Lung microvascular endothelial cell (primary cell): ENCODE measurements at regions not wholly inside any gene's neighbourhood (a gene's known extent, or its start where the extent isn't known, plus 50 kb on each side); places are given as distances from the start of the nearest gene placed in this dataset.
A peak's percentile ranks its signal among the peaks of the same experiment; 100 is the strongest.

Experiments
- DNase-seq, 2 donors: peaks; one replicate each; pipeline versions ENCODE4 v3.0.0 to v3.0.0-alpha.2; 2010; ENCODE audit warnings: low read depth in 2 of 2

GRCh38 chr7:156157409-156158012 lies 345.2 kb upstream of the SHH start:
- DNase-seq = no peak

GRCh38 chr7:156156734-156157408 lies 344.6 kb upstream of the SHH start:
- peak in 1 of 2 donors; percentile 24 for DNase-seq

GRCh38 chr7:156155988-156156733 lies 343.9 kb upstream of the SHH start:
- no peak for DNase-seq

- DNase-seq = no peak
These were observed 341.3 kb upstream of the SHH start for GRCh38 chr7:156153590-156153989.

GRCh38 chr7:156152390-156152789 lies 340.1 kb upstream of the SHH start:
- peak; percentile 7 to 9 for DNase-seq

GRCh38 chr7:156151658-156152057 lies 339.4 kb upstream of the SHH start:
- DNase-seq = no peak

GRCh38 chr7:156151078-156151477 lies 338.8 kb upstream of the SHH start:
- no peak for DNase-seq

- no peak for DNase-seq
These were observed 336.7 kb upstream of the SHH start for GRCh38 chr7:156148995-156149394.

- DNase-seq = no peak
These were observed 336.3 kb upstream of the SHH start for GRCh38 chr7:156148547-156148946.

GRCh38 chr7:156147756-156148504 lies 335.7 kb upstream of the SHH start:
- no peak for DNase-seq

GRCh38 chr7:156147104-156147503 lies 334.8 kb upstream of the SHH start:
- DNase-seq = no peak

GRCh38 chr7:156145996-156146395 lies 333.7 kb upstream of the SHH start:
- no peak for DNase-seq

GRCh38 chr7:156145184-156145583 lies 332.9 kb upstream of the SHH start:
- no peak for DNase-seq

GRCh38 chr7:156143683-156144082 lies 331.4 kb upstream of the SHH start:
- DNase-seq = no peak

- DNase-seq = no peak
These were observed 330.9 kb upstream of the SHH start for GRCh38 chr7:156143158-156143557.

GRCh38 chr7:156141941-156142340 lies 329.7 kb upstream of the SHH start:
- DNase-seq = no peak

GRCh38 chr7:156140896-156141295 lies 328.6 kb upstream of the SHH start:
- DNase-seq = no peak

- no peak for DNase-seq
These were observed 328.2 kb upstream of the SHH start for GRCh38 chr7:156140447-156140846.

- DNase-seq = no peak
These were observed 327.4 kb upstream of the SHH start for GRCh38 chr7:156139633-156140032.

GRCh38 chr7:156139112-156139511 lies 326.8 kb upstream of the SHH start:
- DNase-seq = no peak

- no peak for DNase-seq
These were observed 319.6 kb upstream of the SHH start for GRCh38 chr7:156131881-156132280.

GRCh38 chr7:156129522-156129921 lies 317.3 kb upstream of the SHH start:
- no peak for DNase-seq
